ENCODE measurements at regions not wholly inside any gene's neighbourhood (a gene's known extent, or its start where the extent isn't known, plus 50 kb on each side); places are given as distances from the start of the nearest gene placed in this dataset.
"Not testable (repeated sequence)": the region's sequence is repeated elsewhere in the genome, so short reads cannot be mapped to it uniquely, and the experiment has no call there.

DNA sequence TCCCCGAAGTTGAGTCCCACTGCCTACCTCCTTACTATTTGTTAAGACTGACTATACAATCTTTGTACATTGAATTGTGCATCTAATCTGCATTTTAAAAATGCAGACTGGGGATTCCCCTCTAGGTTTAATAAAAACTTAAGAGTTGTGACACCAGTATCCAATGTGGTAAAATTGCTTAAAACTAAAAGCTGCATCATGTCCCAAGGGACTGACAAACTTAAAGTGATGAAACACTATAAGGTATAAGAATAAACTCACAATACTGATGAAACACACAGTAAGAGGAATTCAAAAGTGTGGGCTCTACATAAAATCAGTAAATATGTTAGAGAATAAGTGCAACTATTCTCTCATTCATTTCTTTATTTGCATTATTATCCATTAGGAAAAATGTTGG, 1905.1 kb downstream of the MAT2B start:
- Histone ChIP-seq H3K36me3 (ENCODE audit: control insufficient read depth in 4 of 4, insufficient read depth in 3 of 4, low read depth in 1 of 4, low read length in 3 of 4) (no peaks in the 10 kb centered on the region), H3K27me3 (ENCODE audit: control insufficient read depth in 4 of 4, insufficient read depth in 4 of 4, low read length in 3 of 4) (no peaks in the 10 kb centered on the region), H3K27ac (ENCODE audit: low read depth in 1 of 2, low read length in 2 of 2) (no peak overlapping the region), H3K9me3 (ENCODE audit: control insufficient read depth in 4 of 4, low read length in 3 of 4) (peaks cover 0 to 2% (median 1%) of the 10 kb centered on the region in 4 donors), H3K4me1 (ENCODE audit: control insufficient read depth in 4 of 4, insufficient read depth in 4 of 4, low read length in 3 of 4) (no peaks in the 10 kb centered on the region), H3K9ac (ENCODE audit: low read depth in 1 of 2, low read length in 2 of 2) (no peak overlapping the region), H3K4me3 (ENCODE audit: low read depth in 1 of 3, low read length in 3 of 3) (no peak overlapping the region)
- no peak for TF ChIP-seq REST (IDR thresholded peaks at IDR 0.05)
- no peak for TF ChIP-seq RXRA (IDR thresholded peaks at IDR 0.05)
- no peak for TF ChIP-seq HNF4G (IDR thresholded peaks at IDR 0.05)
- no peak for TF ChIP-seq MAX (IDR thresholded peaks at IDR 0.05)
- TF ChIP-seq HNF4A (conservative IDR thresholded peaks at IDR 0.05) = no peak
- TF ChIP-seq FOXA2 (IDR thresholded peaks at IDR 0.05) = no peak
- no peak for TF ChIP-seq EGR1 (IDR thresholded peaks at IDR 0.05; ENCODE audit: low read depth in 2 of 2)
- no peak for TF ChIP-seq ATF3 (IDR thresholded peaks at IDR 0.05)
- no peak for TF ChIP-seq RAD21 (IDR thresholded peaks at IDR 0.05)
- 89% methylated on average over 1 of the region's 1 CpG for WGBS
- DNase-seq (ENCODE audit: low spot score) = no peak

GRCh38 chr5:165411532-165411931, 1906.1 kb downstream of the MAT2B start:
- WGBS = 61% methylated on average over 1 of the region's 1 CpG
- not testable (repeated sequence) for H3K4me3 ChIP-seq (ENCODE audit: low read depth in 1 of 3, low read length in 3 of 3); H3K36me3 ChIP-seq (ENCODE audit: control insufficient read depth in 4 of 4, insufficient read depth in 3 of 4, low read depth in 1 of 4, low read length in 3 of 4); H3K4me1 ChIP-seq (ENCODE audit: control insufficient read depth in 4 of 4, insufficient read depth in 4 of 4, low read length in 3 of 4); H3K27ac ChIP-seq (ENCODE audit: low read depth in 1 of 2, low read length in 2 of 2); H3K9me3 ChIP-seq (ENCODE audit: control insufficient read depth in 4 of 4, low read length in 3 of 4); DNase-seq (ENCODE audit: low spot score); H3K27me3 ChIP-seq (ENCODE audit: control insufficient read depth in 4 of 4, insufficient read depth in 4 of 4, low read length in 3 of 4); H3K9ac ChIP-seq (ENCODE audit: low read depth in 1 of 2, low read length in 2 of 2)

GRCh38 chr5:165420493-165420892, 1915.1 kb downstream of the MAT2B start:
- no peaks in the 10 kb centered on the region for H3K27me3 ChIP-seq (ENCODE audit: control insufficient read depth in 4 of 4, insufficient read depth in 4 of 4, low read length in 3 of 4)
- no peaks in the 10 kb centered on the region for H3K36me3 ChIP-seq (ENCODE audit: control insufficient read depth in 4 of 4, insufficient read depth in 3 of 4, low read depth in 1 of 4, low read length in 3 of 4)
- no peak for DNase-seq (ENCODE audit: low spot score)
- 72% methylated on average over 4 of the region's 4 CpGs for WGBS
- no peak overlapping the region for H3K9ac ChIP-seq (ENCODE audit: low read depth in 1 of 2, low read length in 2 of 2)
- no peak overlapping the region for H3K4me3 ChIP-seq (ENCODE audit: low read depth in 1 of 3, low read length in 3 of 3)
- H3K27ac ChIP-seq (ENCODE audit: low read depth in 1 of 2, low read length in 2 of 2) = no peak overlapping the region
- H3K9me3 ChIP-seq (ENCODE audit: control insufficient read depth in 4 of 4, low read length in 3 of 4) = no peaks in the 10 kb centered on the region
- H3K4me1 ChIP-seq (ENCODE audit: control insufficient read depth in 4 of 4, insufficient read depth in 4 of 4, low read length in 3 of 4) = no peaks in the 10 kb centered on the region
- TF ChIP-seq YY1 (IDR thresholded peaks at IDR 0.05) = no peak
- TF ChIP-seq REST (IDR thresholded peaks at IDR 0.05) = no peak
- TF ChIP-seq MAX (IDR thresholded peaks at IDR 0.05) = no peak
- TF ChIP-seq, protein P1, sequence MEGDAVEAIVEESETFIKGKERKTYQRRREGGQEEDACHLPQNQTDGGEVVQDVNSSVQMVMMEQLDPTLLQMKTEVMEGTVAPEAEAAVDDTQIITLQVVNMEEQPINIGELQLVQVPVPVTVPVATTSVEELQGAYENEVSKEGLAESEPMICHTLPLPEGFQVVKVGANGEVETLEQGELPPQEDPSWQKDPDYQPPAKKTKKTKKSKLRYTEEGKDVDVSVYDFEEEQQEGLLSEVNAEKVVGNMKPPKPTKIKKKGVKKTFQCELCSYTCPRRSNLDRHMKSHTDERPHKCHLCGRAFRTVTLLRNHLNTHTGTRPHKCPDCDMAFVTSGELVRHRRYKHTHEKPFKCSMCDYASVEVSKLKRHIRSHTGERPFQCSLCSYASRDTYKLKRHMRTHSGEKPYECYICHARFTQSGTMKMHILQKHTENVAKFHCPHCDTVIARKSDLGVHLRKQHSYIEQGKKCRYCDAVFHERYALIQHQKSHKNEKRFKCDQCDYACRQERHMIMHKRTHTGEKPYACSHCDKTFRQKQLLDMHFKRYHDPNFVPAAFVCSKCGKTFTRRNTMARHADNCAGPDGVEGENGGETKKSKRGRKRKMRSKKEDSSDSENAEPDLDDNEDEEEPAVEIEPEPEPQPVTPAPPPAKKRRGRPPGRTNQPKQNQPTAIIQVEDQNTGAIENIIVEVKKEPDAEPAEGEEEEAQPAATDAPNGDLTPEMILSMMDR (IDR thresholded peaks at IDR 0.05; ENCODE audit: low read depth, low read length, missing input control) = no peak
- no peak for TF ChIP-seq HNF4G (IDR thresholded peaks at IDR 0.05)
- no peak for TF ChIP-seq RAD21 (IDR thresholded peaks at IDR 0.05)
- TF ChIP-seq HNF4A (conservative IDR thresholded peaks at IDR 0.05) = no peak
- TF ChIP-seq GABPA (IDR thresholded peaks at IDR 0.05 in 1 of 2, conservative IDR thresholded peaks at IDR 0.05 in 1 of 2) = no peak
- TF ChIP-seq ATF3 (IDR thresholded peaks at IDR 0.05) = no peak
- TF ChIP-seq FOXA1 (IDR thresholded peaks at IDR 0.05) = no peak
- TF ChIP-seq SP1 (IDR thresholded peaks at IDR 0.05) = no peak
- TF ChIP-seq ZBTB33 (IDR thresholded peaks at IDR 0.05) = no peak
- no peak for TF ChIP-seq EGR1 (IDR thresholded peaks at IDR 0.05; ENCODE audit: low read depth in 2 of 2)

All from liver (tissue), 8 donors.